PC-9 (cell line): ENCODE measurements at regions not wholly inside any gene's neighbourhood (a gene's known extent, or its start where the extent isn't known, plus 50 kb on each side); places are given as distances from the start of the nearest gene placed in this dataset.

Source experiments
- BruUV-seq: library from RNA; stranded (reverse); fragments of 400-500 nt; replicated peaks from 2 replicates; lab custom pipeline; 2021; lab: Mats Ljungman, UMichigan
- CTCF ChIA-PET: fragments of 300-600 bp; sonication (Branson Sonifier 250); formaldehyde crosslinking; loops from one replicate; lab custom pipeline; 2022; ENCODE audit warnings: antibody characterized with exemption; lab: Charles Lee
- POLR2A ChIA-PET: fragments of 300-600 bp; sonication (Branson Sonifier 250); formaldehyde crosslinking; loops from one replicate; lab custom pipeline; 2022; ENCODE audit warnings: antibody characterized with exemption; ENCODE audit not compliant: unreplicated experiment; lab: Charles Lee
- DNase-seq, 2 experiments: peaks; one replicate each; pipeline versions ENCODE4 v3.0.0 to v3.0.0-alpha.2; 2015 to 2022; ENCODE audit warnings: mixed read lengths in 1 of 2
- H2AFZ ChIP-seq: fragments of 200-600 bp; sonication (generic); 2 replicates; pipeline ENCODE4 v1.8.1; 2017; ENCODE audit warnings: antibody characterized with exemption
- H3F3A ChIP-seq: fragments of 200-600 bp; sonication (generic); 2 replicates; pipeline ENCODE4 v1.8.1; 2017; ENCODE audit warnings: antibody characterized with exemption, mild to moderate bottlenecking, low read depth; ENCODE audit not compliant: insufficient read depth
- H3K27ac ChIP-seq: fragments of 200-600 bp; sonication (generic); 2 replicates; pipeline ENCODE4 v1.6.1; 2016; ENCODE audit warnings: mixed run types
- H3K27me3 ChIP-seq: fragments of 200-600 bp; sonication (generic); 2 replicates; pipeline ENCODE4 v1.6.1; 2016; ENCODE audit warnings: low read depth, mixed run types; ENCODE audit not compliant: insufficient read depth
- H3K36me3 ChIP-seq: fragments of 200-600 bp; sonication (generic); 2 replicates; pipeline ENCODE4 v1.6.1; 2016; ENCODE audit warnings: low read depth, mixed run types
- H3K4me1 ChIP-seq: fragments of 200-600 bp; sonication (generic); replicated peaks from 2 replicates; pipeline ENCODE4 v1.6.1; 2016; ENCODE audit warnings: mixed run types; ENCODE audit not compliant: insufficient read depth
- H3K4me2 ChIP-seq: fragments of 200-600 bp; sonication (generic); 2 replicates; pipeline ENCODE4 v1.6.1; 2017; ENCODE audit warnings: mixed run types
- H3K4me3 ChIP-seq: fragments of 200-600 bp; sonication (generic); 2 replicates; pipeline ENCODE4 v1.6.1; 2016; ENCODE audit warnings: mixed run types
- H3K79me2 ChIP-seq: fragments of 200-600 bp; sonication (generic); 2 replicates; pipeline ENCODE4 v1.6.1; 2017; ENCODE audit warnings: low read depth, mixed run types
- H3K9me2 ChIP-seq: fragments of 200-600 bp; sonication (generic); 2 replicates; pipeline ENCODE4 v1.8.1; 2017; ENCODE audit warnings: mild to moderate bottlenecking; ENCODE audit not compliant: insufficient read depth
- H3K9me3 ChIP-seq: fragments of 200-600 bp; sonication (generic); 2 replicates; pipeline ENCODE4 v1.8.1; 2016; ENCODE audit warnings: low read depth; ENCODE audit not compliant: insufficient read depth
- H4K20me1 ChIP-seq: fragments of 200-600 bp; sonication (generic); 2 replicates; pipeline ENCODE4 v1.8.1; 2017; ENCODE audit not compliant: insufficient read depth
- EZH2 ChIP-seq: fragments of 200-600 bp; sonication (generic); IDR thresholded peaks from 2 replicates; pipeline ENCODE4 v1.8.0; 2017; ENCODE audit warnings: antibody characterized with exemption, low read depth
- intact Hi-C: fragments of 100-400 bp; cut with micrococcal nuclease; formaldehyde crosslinking; loops from one replicate; pipeline ENCODE4 v1.10.0; 2022; ENCODE audit not compliant: unreplicated experiment
- TF ChIP-seq, protein P1 (sequence below): fragments of 200-600 bp; sonication (generic); conservative IDR thresholded peaks from 2 replicates; pipeline ENCODE4 v1.6.1; 2017; ENCODE audit warnings: mixed run types, antibody characterized with exemption, mild to moderate bottlenecking, moderate library complexity

DNA sequence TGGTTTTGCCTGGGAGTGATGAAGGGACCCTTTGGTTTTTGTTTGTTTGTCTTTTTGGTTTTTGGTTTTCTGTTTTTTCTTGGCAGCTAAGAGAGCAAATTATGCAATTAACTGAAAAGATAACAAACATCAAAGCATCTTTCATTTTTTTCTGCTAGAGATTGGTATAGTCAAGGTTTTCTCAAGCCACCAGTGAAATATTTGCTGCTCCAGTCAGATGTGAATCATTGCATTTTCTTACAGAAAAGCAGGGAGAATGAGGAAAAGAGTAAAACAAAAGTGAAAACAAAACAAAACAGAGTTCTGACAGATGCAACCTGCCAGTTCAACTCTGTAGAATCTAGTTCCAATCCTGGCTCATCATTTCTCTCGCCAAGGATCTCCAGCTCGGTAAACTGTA, 660.7 kb downstream of the DSC3 start:
- no peak overlapping the region for H3K4me3 ChIP-seq
- H3K36me3 ChIP-seq = no peaks in the 10 kb centered on the region
- H3F3A ChIP-seq = no peaks in the 10 kb centered on the region
- no TSS peak for BruUV-seq
- TF ChIP-seq EZH2 = no peak
- TF ChIP-seq, protein P1, sequence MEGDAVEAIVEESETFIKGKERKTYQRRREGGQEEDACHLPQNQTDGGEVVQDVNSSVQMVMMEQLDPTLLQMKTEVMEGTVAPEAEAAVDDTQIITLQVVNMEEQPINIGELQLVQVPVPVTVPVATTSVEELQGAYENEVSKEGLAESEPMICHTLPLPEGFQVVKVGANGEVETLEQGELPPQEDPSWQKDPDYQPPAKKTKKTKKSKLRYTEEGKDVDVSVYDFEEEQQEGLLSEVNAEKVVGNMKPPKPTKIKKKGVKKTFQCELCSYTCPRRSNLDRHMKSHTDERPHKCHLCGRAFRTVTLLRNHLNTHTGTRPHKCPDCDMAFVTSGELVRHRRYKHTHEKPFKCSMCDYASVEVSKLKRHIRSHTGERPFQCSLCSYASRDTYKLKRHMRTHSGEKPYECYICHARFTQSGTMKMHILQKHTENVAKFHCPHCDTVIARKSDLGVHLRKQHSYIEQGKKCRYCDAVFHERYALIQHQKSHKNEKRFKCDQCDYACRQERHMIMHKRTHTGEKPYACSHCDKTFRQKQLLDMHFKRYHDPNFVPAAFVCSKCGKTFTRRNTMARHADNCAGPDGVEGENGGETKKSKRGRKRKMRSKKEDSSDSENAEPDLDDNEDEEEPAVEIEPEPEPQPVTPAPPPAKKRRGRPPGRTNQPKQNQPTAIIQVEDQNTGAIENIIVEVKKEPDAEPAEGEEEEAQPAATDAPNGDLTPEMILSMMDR = no peak
- H3K4me2 ChIP-seq = no peak overlapping the region
- no peaks in the 10 kb centered on the region for H3K9me2 ChIP-seq
- no peak overlapping the region for H3K27ac ChIP-seq
- DNase-seq = no peak
- H3K9me3 ChIP-seq = no peaks in the 10 kb centered on the region
- ChIA-PET POLR2A (no interaction called here), CTCF (no interaction called here)
- no peaks in the 10 kb centered on the region for H3K27me3 ChIP-seq
- intact Hi-C loops = no loop called here
- H2AFZ ChIP-seq = no peak overlapping the region
- H3K4me1 ChIP-seq = no peaks in the 10 kb centered on the region
- no peaks in the 10 kb centered on the region for H4K20me1 ChIP-seq
- H3K79me2 ChIP-seq = no peaks in the 10 kb centered on the region

DNA sequence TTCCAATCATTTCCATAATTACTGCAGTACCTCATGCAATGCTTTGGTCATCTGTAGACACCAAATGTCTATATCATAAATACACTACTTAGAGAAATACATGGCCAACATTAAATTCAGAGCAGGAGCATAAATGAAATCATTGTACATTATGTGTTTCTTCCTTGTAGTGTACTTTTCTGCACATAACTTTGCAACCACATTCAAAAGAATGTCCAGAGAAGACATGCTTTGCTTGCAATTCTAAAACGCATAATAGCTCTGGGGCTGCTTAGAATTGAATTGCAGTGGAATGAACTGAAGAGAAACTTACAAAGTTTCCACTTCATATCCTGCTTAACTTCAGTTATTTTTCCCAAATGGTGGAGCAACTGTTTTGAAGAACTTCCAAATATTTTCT, 664.4 kb downstream of the DSC3 start:
- BruUV-seq = no TSS peak
- no peak overlapping the region for H3K4me3 ChIP-seq
- H3F3A ChIP-seq = no peaks in the 10 kb centered on the region
- H3K36me3 ChIP-seq = no peaks in the 10 kb centered on the region
- ChIA-PET POLR2A (no interaction called here), CTCF (no interaction called here)
- H3K9me2 ChIP-seq = no peaks in the 10 kb centered on the region
- H2AFZ ChIP-seq = no peak overlapping the region
- intact Hi-C loops = no loop called here
- no peak overlapping the region for H3K4me2 ChIP-seq
- H3K79me2 ChIP-seq = no peaks in the 10 kb centered on the region
- no peak overlapping the region for H3K27ac ChIP-seq
- TF ChIP-seq EZH2 = no peak
- TF ChIP-seq, protein P1 = no peak
- H3K4me1 ChIP-seq = no peaks in the 10 kb centered on the region
- H4K20me1 ChIP-seq = no peaks in the 10 kb centered on the region
- no peak for DNase-seq
- H3K27me3 ChIP-seq = no peaks in the 10 kb centered on the region
- H3K9me3 ChIP-seq = no peaks in the 10 kb centered on the region

DNA sequence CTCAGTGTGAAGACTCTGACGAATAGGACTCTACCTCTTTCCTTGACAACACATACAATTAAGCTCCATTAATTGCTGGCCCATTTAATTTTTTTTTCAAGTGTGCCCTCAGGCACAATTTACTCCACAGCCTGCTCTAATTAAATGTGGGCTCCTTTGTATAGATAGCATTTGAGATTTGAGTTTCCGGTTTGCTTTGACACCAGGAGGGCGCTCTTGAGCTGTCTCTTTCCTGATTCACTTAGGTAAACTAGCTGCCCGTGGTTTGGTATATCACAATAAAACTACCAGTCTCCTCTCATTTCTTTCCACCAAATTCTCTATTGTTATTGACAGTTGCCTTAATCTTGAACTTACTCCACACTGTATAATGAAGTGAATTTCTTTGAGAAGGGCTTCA, 666.0 kb downstream of the DSC3 start:
- H4K20me1 ChIP-seq = no peaks in the 10 kb centered on the region
- no peak overlapping the region for H3K4me3 ChIP-seq
- H3K9me3 ChIP-seq = no peaks in the 10 kb centered on the region
- H3K79me2 ChIP-seq = no peaks in the 10 kb centered on the region
- no TSS peak for BruUV-seq
- H3K4me2 ChIP-seq = no peak overlapping the region
- no peak overlapping the region for H3K27ac ChIP-seq
- H3F3A ChIP-seq = no peaks in the 10 kb centered on the region
- intact Hi-C loops = no loop called here
- DNase-seq = no peak
- H2AFZ ChIP-seq = no peak overlapping the region
- ChIA-PET CTCF (interaction anchor here (0.7 kb wide), 1 partner anchor 540 kb away, joined by 3 read pairs; no protein-coding TSS in a partner anchor), POLR2A (no interaction called here)
- H3K27me3 ChIP-seq = no peaks in the 10 kb centered on the region
- H3K36me3 ChIP-seq = no peaks in the 10 kb centered on the region
- no peaks in the 10 kb centered on the region for H3K4me1 ChIP-seq
- no peaks in the 10 kb centered on the region for H3K9me2 ChIP-seq
- no peak for TF ChIP-seq EZH2
- TF ChIP-seq, protein P1 = no peak
